Coronary artery (tissue), 2 donors: ENCODE measurements at regions not wholly inside any gene's neighbourhood (a gene's known extent, or its start where the extent isn't known, plus 50 kb on each side); places are given as distances from the start of the nearest gene placed in this dataset.
"Not testable (repeated sequence)": the region's sequence is repeated elsewhere in the genome, so short reads cannot be mapped to it uniquely, and the experiment has no call there.

ENCODE experiments used
- DNase-seq: peaks from one replicate; pipeline ENCODE4 v3.0.0-alpha.2; 2017; ENCODE audit warnings: low spot score
- H3K27ac ChIP-seq, 2 donors: fragments of 200-600 bp; sonication (generic); one replicate each; pipeline ENCODE4 v1.5.1; 2016 to 2019
- H3K4me3 ChIP-seq: fragments of 200-600 bp; sonication (generic); 2 replicates; pipeline ENCODE4 v1.5.1; 2016; ENCODE audit warnings: mild to moderate bottlenecking, moderate library complexity
- CTCF ChIP-seq: fragments of 200-600 bp; sonication (generic); IDR thresholded peaks from one replicate; pipeline ENCODE4 v1.5.1; 2019; ENCODE audit warnings: antibody characterized with exemption

GRCh38 chr14:27320261-27320660 is 722.4 kb upstream of the NOVA1 start:
- Histone ChIP-seq H3K4me3 (no peak overlapping the region), H3K27ac (no peak overlapping the region)
- no peak for DNase-seq
- TF ChIP-seq CTCF = no peak

- Histone ChIP-seq H3K27ac (no peak overlapping the region), H3K4me3 (no peak overlapping the region)
- no peak for DNase-seq
- no peak for TF ChIP-seq CTCF
Measured at GRCh38 chr14:27327095-27327494, 729.3 kb upstream of the NOVA1 start.

DNA sequence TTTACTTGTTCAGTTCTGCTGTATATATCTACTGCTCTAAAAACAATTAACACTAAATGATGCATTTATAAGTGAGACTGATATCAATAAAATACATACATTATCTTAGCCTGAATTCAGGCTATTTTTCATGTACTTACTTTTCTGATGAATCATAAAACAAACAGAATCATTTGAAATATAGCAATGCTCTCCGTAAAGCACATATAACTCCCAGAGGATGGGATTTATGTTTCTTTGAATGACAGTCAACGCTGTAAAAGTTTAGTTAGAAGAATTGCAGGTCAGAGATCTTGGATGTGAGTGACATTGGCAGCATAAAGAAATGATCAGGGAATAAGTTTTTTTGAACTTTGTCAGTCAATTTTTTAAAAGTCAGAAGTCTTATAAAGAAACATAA is 740.2 kb upstream of the NOVA1 start:
- Histone ChIP-seq H3K4me3 (no peak overlapping the region), H3K27ac (no peak overlapping the region)
- no peak for TF ChIP-seq CTCF
- DNase-seq = no peak

DNA sequence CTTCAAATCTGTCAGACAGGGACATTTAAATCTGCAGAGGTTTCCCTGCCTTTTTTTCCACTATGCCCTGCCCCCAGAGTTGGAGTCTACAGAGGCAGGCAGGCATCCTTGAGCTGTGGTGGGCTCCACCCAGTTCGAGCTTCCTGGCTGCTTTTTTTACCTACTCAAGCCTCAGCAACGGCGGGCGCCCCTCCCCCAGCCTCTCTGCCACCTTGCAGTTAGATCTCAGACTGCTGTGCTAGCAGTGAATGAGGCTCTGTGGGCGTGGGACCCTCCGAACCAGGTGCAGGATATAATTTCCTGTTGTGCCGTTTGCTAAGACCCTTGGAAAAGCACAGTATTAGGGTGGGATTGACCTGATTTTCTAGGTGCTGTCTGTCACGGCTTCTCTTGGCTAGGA is 765.2 kb upstream of the NOVA1 start:
- DNase-seq, H3K27ac ChIP-seq, H3K4me3 ChIP-seq: not testable (repeated sequence)

DNA sequence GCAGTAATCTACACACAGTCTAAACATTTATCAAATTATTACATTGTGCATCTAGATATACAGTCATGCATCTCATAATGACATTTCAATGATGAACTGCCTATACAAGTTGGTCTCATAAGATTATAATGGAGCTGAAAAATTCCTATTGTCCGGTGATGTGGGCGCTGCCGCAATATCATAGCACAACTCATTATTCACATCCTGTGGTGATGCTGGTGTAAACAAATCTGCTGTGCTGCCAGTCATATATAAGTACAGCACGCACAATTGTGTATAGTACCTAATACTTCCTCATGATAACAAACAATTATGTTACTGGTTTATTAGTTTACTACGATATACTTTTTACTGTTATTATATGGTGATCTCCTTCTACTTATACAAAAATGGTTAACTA is 768.8 kb upstream of the NOVA1 start:
- Histone ChIP-seq H3K4me3 (no peak overlapping the region), H3K27ac (no peak overlapping the region)
- no peak for DNase-seq
- TF ChIP-seq CTCF = no peak

GRCh38 chr14:27367345-27367744 is 769.5 kb upstream of the NOVA1 start:
- H3K4me3 ChIP-seq = no peak overlapping the region
- no peak overlapping the region for H3K27ac ChIP-seq
- TF ChIP-seq CTCF = no peak

DNA sequence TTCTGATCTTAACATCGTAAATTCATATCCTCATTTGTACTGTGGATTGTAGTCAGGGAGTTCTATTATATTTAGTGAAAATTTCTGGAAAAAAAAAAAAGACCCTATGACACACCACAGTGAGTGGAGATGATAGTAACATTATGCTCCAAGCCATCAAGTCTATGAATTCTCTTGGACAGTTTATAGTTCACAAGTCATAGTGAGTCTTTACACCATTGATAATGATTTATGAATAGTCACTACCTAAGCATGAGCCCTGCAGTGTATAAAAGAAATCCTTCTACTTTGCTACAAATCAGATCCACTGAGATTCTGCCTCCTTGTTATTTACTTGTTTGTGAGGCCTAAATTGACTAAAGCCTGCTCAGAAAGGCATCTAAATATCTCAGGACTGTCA is 772.2 kb upstream of the NOVA1 start:
- Histone ChIP-seq H3K4me3 (no peak overlapping the region), H3K27ac (no peak overlapping the region)
- DNase-seq = no peak
- no peak for TF ChIP-seq CTCF

More at GRCh38 chr14:27367345-27367744, 769.5 kb upstream of the NOVA1 start:
- no peak for DNase-seq

DNA sequence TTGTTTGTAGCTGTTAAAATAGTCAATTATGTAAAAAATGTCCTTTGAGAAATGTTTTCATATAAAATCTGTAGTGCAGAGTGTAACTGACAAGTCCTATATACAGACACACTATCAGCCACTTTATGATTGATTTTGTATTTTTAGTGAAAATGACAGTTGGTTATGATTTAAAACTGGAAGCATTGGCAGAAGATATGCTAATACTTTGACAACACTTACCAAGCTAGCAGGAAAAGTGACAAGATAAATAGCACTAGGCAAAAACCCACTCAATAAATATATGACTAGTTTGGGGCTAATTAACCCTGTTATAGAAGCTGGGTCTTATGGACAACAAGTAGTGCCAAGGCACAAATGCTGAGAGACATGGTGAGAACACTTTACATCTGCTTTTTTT is 772.9 kb upstream of the NOVA1 start:
- DNase-seq = no peak
- TF ChIP-seq CTCF = no peak
- H3K27ac ChIP-seq = no peak overlapping the region
- no peak overlapping the region for H3K4me3 ChIP-seq
